Heart right ventricle (tissue), 16 donors: ENCODE measurements at regions not wholly inside any gene's neighbourhood (a gene's known extent, or its start where the extent isn't known, plus 50 kb on each side); places are given as distances from the start of the nearest gene placed in this dataset.

ENCODE experiments used
- ATAC-seq, 8 donors: fragments of 200-7000 bp; cut with Tn5 transposase; one replicate each; pipeline ENCODE4 v1.9.1; 2020; ENCODE audit warnings: mild to moderate bottlenecking in 8 of 8, moderate library complexity in 8 of 8, moderate number of reproducible peaks in 1 of 8
- DNase-seq, 2 donors: peaks; one replicate each; pipeline ENCODE4 v3.0.0-alpha.2; 2020
- H3K27ac ChIP-seq, 10 donors: fragments of 200-600 bp; sonication (generic) in 2 of 10; one replicate each; pipeline versions ENCODE4 v1.5.0 to v1.8.0; 2020 to 2022; ENCODE audit warnings: mild to moderate bottlenecking in 3 of 10
- H3K27me3 ChIP-seq, 7 donors: fragments of 200-600 bp; one replicate each; pipeline ENCODE4 v1.8.0; 2021 to 2022; ENCODE audit warnings: mild to moderate bottlenecking in 2 of 7
- H3K36me3 ChIP-seq, 9 donors: fragments of 200-600 bp; sonication (generic) in 1 of 9; one replicate each; pipeline versions ENCODE4 v1.5.0 to v1.8.0; 2020 to 2022; ENCODE audit warnings: mild to moderate bottlenecking in 2 of 9
- H3K4me1 ChIP-seq, 9 donors: fragments of 200-600 bp; sonication (generic) in 1 of 9; one replicate each; pipeline versions ENCODE4 v1.5.0 to v1.8.0; 2020 to 2022; ENCODE audit warnings: mild to moderate bottlenecking in 4 of 9
- H3K4me3 ChIP-seq, 10 donors: fragments of 200-600 bp; sonication (generic) in 2 of 10; one replicate each; pipeline versions ENCODE4 v1.5.0 to v1.8.0; 2020 to 2022; ENCODE audit warnings: mild to moderate bottlenecking in 7 of 10, moderate library complexity in 2 of 10
- H3K9me3 ChIP-seq, 11 donors: fragments of 200-600 bp in 10 of 11; sonication (generic) in 2 of 11; one replicate each; pipeline versions ENCODE4 v1.5.0 to v1.8.0; 2013 to 2022; ENCODE audit warnings: mild to moderate bottlenecking in 2 of 11, control low read depth in 1 of 11, moderate library complexity in 1 of 11
- CTCF ChIP-seq, 9 donors: fragments of 200-600 bp; sonication (generic) in 2 of 9; IDR thresholded peaks; one replicate each; pipeline versions ENCODE4 v1.5.0 to v1.8.0; 2021 to 2022; ENCODE audit warnings: antibody characterized with exemption in 9 of 9, mild to moderate bottlenecking in 5 of 9, moderate library complexity in 1 of 9
- WGBS, 2 donors: extraction: QIAGEN DNeasy Blood & Tissue Kit; methylation state at CpG; one replicate each; pipeline ENCODE4 v1.1.7; 2013; ENCODE audit warnings: inconsistent platforms in 1 of 2; 5-methylcytosine and 5-hydroxymethylcytosine counted together
- intact Hi-C, 10 donors: fragments of 100-400 bp; cut with DNase I; formaldehyde crosslinking; loops; one replicate each; pipeline versions ENCODE4 v1.11.1 to v1.14.2; 2022
- donor health status: Arrhythmogenic right ventricular cardiomyopathy.
- donor health status: ischemic (EF 13 %, LVEDD 7.1; RV severe dilation, severe dysfunction).
- donor health status: healthy with polysubstance abuse.
- donor health status: DM: no; HTN: yes; CAD: no.
- donor health status: DM: no; HTN: no; CAD: no.
- donor health status: ischemic (EF 25% LVEDD 6.9; RV normal size, moderate dysfunction).
- donor health status: ischemic (EF 25% LVEDD 5.7; RV mildly dilated, moderate dysfunction).
- donor health status: healthy.
- donor health status: DM: yes; HTN: yes; CAD: no.
- donor health status: Ischemic cardiomyopathy.
- donor health status: ischemic (EF 35%, LVEDD 5.7; RV mildly dilated, moderate dysfunction).
- donor health status: nonischemic (EF 11% LVEDD 7.7; RV severe dilation, severe dysfunction).
- donor health status: DM: yes; HTN: yes; CAD: no.
- donor health status: PGD.
- donor health status: ischemic (EF 29% LVEDD 5.4; RV normal size, mild dysfunction).
- donor health status: nonischemic (EF 23%, LVEDD 6.1; RV moderate dilation, normal function).

GRCh38 chr22:27041745-27042310 lies 384.4 kb downstream of the MIAT start:
- H3K9me3 ChIP-seq, result peaks cover 0 to 4% (median 0%) of the 10 kb centered on the region in 11 donors
- H3K27ac ChIP-seq, result no peak overlapping the region
- H3K4me3 ChIP-seq, result no peak overlapping the region
- DNase-seq (no peak), ATAC-seq (peak in 1 of 8 donors; percentile 15)
- 31 to 49% methylated on average over 14 of the region's 14 CpGs for WGBS, 2 donors
- peaks cover 0 to 54% (median 47%) of the 10 kb centered on the region in 7 donors for H3K27me3 ChIP-seq
- no peak for TF ChIP-seq CTCF (IDR thresholded peaks at IDR 0.05)
- intact Hi-C loops, result no loop called here
- H3K4me1 ChIP-seq, result no peaks in the 10 kb centered on the region
- no peaks in the 10 kb centered on the region for H3K36me3 ChIP-seq

GRCh38 chr22:27043262-27043661 lies 385.9 kb downstream of the MIAT start:
- Histone ChIP-seq H3K27me3 (peaks cover 0 to 46% (median 41%) of the 10 kb centered on the region in 7 donors), H3K4me1 (no peaks in the 10 kb centered on the region), H3K4me3 (no peak overlapping the region), H3K9me3 (peaks cover 0 to 6% (median 0%) of the 10 kb centered on the region in 11 donors), H3K36me3 (no peaks in the 10 kb centered on the region), H3K27ac (no peak overlapping the region)
- no peak for TF ChIP-seq CTCF (IDR thresholded peaks at IDR 0.05)
- 87 to 90% methylated on average over 5 of the region's 5 CpGs for WGBS, 2 donors
- DNase-seq (no peak), ATAC-seq (no peak)
- intact Hi-C loops, result no loop called here

- TF ChIP-seq CTCF (IDR thresholded peaks at IDR 0.05), result no peak
- ATAC-seq, result no peak
These were observed 387.9 kb downstream of the MIAT start for GRCh38 chr22:27045103-27045947.

GRCh38 chr22:27046086-27046485 lies 388.7 kb downstream of the MIAT start:
- H3K4me1 ChIP-seq, result no peaks in the 10 kb centered on the region
- no peak overlapping the region for H3K27ac ChIP-seq
- no peaks in the 10 kb centered on the region for H3K36me3 ChIP-seq
- intact Hi-C loops, result no loop called here
- H3K27me3 ChIP-seq, result peaks cover 0 to 25% (median 16%) of the 10 kb centered on the region in 7 donors
- TF ChIP-seq CTCF (IDR thresholded peaks at IDR 0.05), result no peak
- WGBS, 2 donors, result 84 to 89% methylated on average over 1 of the region's 1 CpG
- DNase-seq (no peak), ATAC-seq (no peak)
- peaks cover 0 to 6% (median 0%) of the 10 kb centered on the region in 11 donors for H3K9me3 ChIP-seq
- no peak overlapping the region for H3K4me3 ChIP-seq

More at GRCh38 chr22:27045103-27045947, 387.9 kb downstream of the MIAT start:
- H3K27me3 ChIP-seq, result peaks cover 0 to 27% (median 22%) of the 10 kb centered on the region in 7 donors
- no peak overlapping the region for H3K4me3 ChIP-seq
- 63 to 73% methylated on average over 7 of the region's 7 CpGs for WGBS, 2 donors
- no peaks in the 10 kb centered on the region for H3K4me1 ChIP-seq
- intact Hi-C loops, result no loop called here
- no peak overlapping the region for H3K27ac ChIP-seq
- no peak for DNase-seq
- peaks cover 0 to 6% (median 0%) of the 10 kb centered on the region in 11 donors for H3K9me3 ChIP-seq
- H3K36me3 ChIP-seq, result no peaks in the 10 kb centered on the region
